ENCODE measurements at regions not wholly inside any gene's neighbourhood (a gene's known extent, or its start where the extent isn't known, plus 50 kb on each side); places are given as distances from the start of the nearest gene placed in this dataset.

- Histone ChIP-seq H3K4me1 (no peaks in the 10 kb centered on the region), H3K36me3 (no peaks in the 10 kb centered on the region), H3K9me3 (peaks cover 0 to 2% (median 0%) of the 10 kb centered on the region in 12 donors), H3K27me3 (peaks cover 0 to 15% (median 1%) of the 10 kb centered on the region in 9 donors), H3K4me3 (no peak overlapping the region), H3K27ac (no peak overlapping the region)
- WGBS, 4 donors = 30 to 46% (median 35%) methylated on average over 1 of the region's 1 CpG
- no peak for ATAC-seq
- intact Hi-C loops (cut with DNase I) = no loop called here
- TF ChIP-seq, protein P1, sequence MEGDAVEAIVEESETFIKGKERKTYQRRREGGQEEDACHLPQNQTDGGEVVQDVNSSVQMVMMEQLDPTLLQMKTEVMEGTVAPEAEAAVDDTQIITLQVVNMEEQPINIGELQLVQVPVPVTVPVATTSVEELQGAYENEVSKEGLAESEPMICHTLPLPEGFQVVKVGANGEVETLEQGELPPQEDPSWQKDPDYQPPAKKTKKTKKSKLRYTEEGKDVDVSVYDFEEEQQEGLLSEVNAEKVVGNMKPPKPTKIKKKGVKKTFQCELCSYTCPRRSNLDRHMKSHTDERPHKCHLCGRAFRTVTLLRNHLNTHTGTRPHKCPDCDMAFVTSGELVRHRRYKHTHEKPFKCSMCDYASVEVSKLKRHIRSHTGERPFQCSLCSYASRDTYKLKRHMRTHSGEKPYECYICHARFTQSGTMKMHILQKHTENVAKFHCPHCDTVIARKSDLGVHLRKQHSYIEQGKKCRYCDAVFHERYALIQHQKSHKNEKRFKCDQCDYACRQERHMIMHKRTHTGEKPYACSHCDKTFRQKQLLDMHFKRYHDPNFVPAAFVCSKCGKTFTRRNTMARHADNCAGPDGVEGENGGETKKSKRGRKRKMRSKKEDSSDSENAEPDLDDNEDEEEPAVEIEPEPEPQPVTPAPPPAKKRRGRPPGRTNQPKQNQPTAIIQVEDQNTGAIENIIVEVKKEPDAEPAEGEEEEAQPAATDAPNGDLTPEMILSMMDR (IDR thresholded peaks at IDR 0.05) = no peak
- TF ChIP-seq POLR2A (IDR thresholded peaks at IDR 0.05) = no peak
- DNase-seq = no peak
Measured at GRCh38 chr4:41832961-41833360, 84.4 kb upstream of the PHOX2B start.

GRCh38 chr4:41822325-41822724, 73.8 kb upstream of the PHOX2B start:
- ATAC-seq (no peak), DNase-seq (no peak)
- Histone ChIP-seq H3K27me3 (peaks cover 0 to 59% (median 0%) of the 10 kb centered on the region in 9 donors), H3K9me3 (no peaks in the 10 kb centered on the region), H3K4me1 (no peaks in the 10 kb centered on the region), H3K4me3 (no peak overlapping the region), H3K36me3 (no peaks in the 10 kb centered on the region), H3K27ac (no peak overlapping the region)
- TF ChIP-seq, protein P1 (IDR thresholded peaks at IDR 0.05) = no peak
- intact Hi-C loops (cut with DNase I) = no loop called here
- WGBS, 4 donors = 79 to 83% (median 79%) methylated on average over 4 of the region's 4 CpGs

GRCh38 chr4:41820473-41820872, 71.9 kb upstream of the PHOX2B start:
- no peaks in the 10 kb centered on the region for H3K36me3 ChIP-seq
- H3K4me3 ChIP-seq = no peak overlapping the region
- H3K27ac ChIP-seq = no peak overlapping the region
- peaks cover 0 to 46% (median 0%) of the 10 kb centered on the region in 9 donors for H3K27me3 ChIP-seq
- intact Hi-C loops (cut with DNase I) = no loop called here
- TF ChIP-seq, protein P1 (IDR thresholded peaks at IDR 0.05) = no peak
- no peak for TF ChIP-seq POLR2A (IDR thresholded peaks at IDR 0.05)
- DNase-seq = no peak
- no peaks in the 10 kb centered on the region for H3K9me3 ChIP-seq
- 79 to 82% (median 81%) methylated on average over 2 of the region's 2 CpGs for WGBS, 4 donors
- no peak for ATAC-seq
- no peaks in the 10 kb centered on the region for H3K4me1 ChIP-seq

DNA sequence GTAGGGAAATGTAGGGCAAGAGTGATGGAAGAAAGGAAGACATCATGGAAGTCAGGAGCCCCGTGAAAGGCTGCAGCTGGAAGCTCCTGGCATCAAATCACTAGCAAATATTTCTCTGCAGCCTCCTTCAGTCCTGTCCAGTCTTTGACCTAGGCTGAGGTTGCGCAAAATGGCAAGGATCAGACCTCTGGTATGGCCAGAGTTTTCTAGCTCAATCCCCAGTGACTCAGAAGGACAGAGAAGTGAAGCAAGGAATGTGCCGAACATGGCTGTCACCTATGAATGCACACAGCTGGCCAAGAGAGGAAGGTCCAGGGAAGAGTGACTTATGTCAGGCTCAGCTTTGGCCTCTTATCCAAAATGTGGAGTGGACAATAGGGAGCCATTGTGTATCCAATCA, 71.1 kb upstream of the PHOX2B start:
- WGBS, 4 donors = 78 to 90% (median 86%) methylated on average over 3 of the region's 3 CpGs
- DNase-seq (no peak), ATAC-seq (no peak)
- intact Hi-C loops (cut with DNase I) = loop anchor here in 4 of 10 donors (5.0 to 10.0 kb wide), 2 partner anchors 125 to 127 kb away; no protein-coding TSS in a partner anchor
- no peak for TF ChIP-seq POLR2A (IDR thresholded peaks at IDR 0.05)
- TF ChIP-seq, protein P1 (IDR thresholded peaks at IDR 0.05) = no peak
- Histone ChIP-seq H3K9me3 (no peaks in the 10 kb centered on the region), H3K36me3 (no peaks in the 10 kb centered on the region), H3K4me3 (no peak overlapping the region), H3K4me1 (no peaks in the 10 kb centered on the region), H3K27ac (no peak overlapping the region), H3K27me3 (peaks cover 0 to 52% (median 2%) of the 10 kb centered on the region in 9 donors)
